ENCODE measurements at regions not wholly inside any gene's neighbourhood (a gene's known extent, or its start where the extent isn't known, plus 50 kb on each side); places are given as distances from the start of the nearest gene placed in this dataset.

DNA sequence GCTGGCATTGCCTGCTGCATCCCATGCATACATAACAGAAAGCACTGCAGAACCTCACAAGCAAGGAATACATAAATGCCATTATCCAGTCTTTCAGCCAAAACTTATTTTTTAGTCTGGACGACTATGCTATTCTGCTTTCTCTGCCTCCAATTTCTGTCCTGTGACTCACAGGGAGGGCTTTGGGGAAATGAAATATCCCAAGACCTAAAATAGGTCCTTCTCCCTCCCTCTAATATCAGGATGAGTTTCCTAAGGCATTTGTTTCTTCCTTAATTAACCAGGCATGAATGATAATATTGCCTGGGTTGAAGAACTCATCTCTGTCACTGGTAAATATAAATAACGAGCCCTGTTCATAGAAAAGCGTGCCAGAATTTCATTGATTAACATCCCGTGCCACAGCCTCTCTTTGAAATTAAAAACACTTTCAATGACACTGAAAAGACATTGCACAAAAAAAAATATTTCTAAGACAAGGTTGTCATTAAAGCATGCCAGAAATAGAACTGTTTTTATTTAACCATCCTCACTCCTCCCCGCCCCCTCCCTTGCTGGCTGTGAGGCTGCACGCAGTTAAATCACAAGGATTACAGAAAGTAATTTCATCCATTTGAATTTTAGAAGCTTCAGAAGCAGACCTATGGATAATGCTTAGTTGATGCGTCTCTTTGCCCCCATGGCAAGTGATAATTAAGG lies 103.0 kb upstream of the ANKRD1 start:
- H2BK5ac ChIP-seq (ENCODE audit: low read length) = no peak overlapping the region
- no peak overlapping the region for H3K18ac ChIP-seq (ENCODE audit: low read length)
- no CpG with 5 or more reads among the region's 7 CpGs for WGBS (ENCODE audit: extremely low coverage, insufficient coverage, low lambda C conversion rate)
- no peaks in the 10 kb centered on the region for H3K79me2 ChIP-seq (ENCODE audit: control insufficient read depth, insufficient read depth, low read length)
- H3K4me2 ChIP-seq (ENCODE audit: low read length) = no peak overlapping the region
- H3K36me3 ChIP-seq (ENCODE audit: control insufficient read depth, insufficient read depth, low read length) = no peaks in the 10 kb centered on the region
- H3K4ac ChIP-seq (ENCODE audit: low read depth, low read length) = no peak overlapping the region
- H3K4me1 ChIP-seq (ENCODE audit: control insufficient read depth, low read depth, low read length) = no peaks in the 10 kb centered on the region
- no peak overlapping the region for H4K5ac ChIP-seq (ENCODE audit: low read length)
- no peak overlapping the region for H4K8ac ChIP-seq (ENCODE audit: low read depth, low read length)
- no peak overlapping the region for H3K9ac ChIP-seq (ENCODE audit: low read length)
- no peaks in the 10 kb centered on the region for H3K27me3 ChIP-seq (ENCODE audit: insufficient read depth, low read length, poor library complexity)
- H2BK120ac ChIP-seq (ENCODE audit: low read depth, low read length) = no peak overlapping the region
- no peak for DNase-seq
- no peak overlapping the region for H2AK5ac ChIP-seq (ENCODE audit: low read length)
- H3K79me1 ChIP-seq (ENCODE audit: low read length) = no peaks in the 10 kb centered on the region
- H3K56ac ChIP-seq (ENCODE audit: low read length) = no peak overlapping the region
- H3K23ac ChIP-seq (ENCODE audit: low read length) = no peak overlapping the region
- no peak overlapping the region for H3K27ac ChIP-seq (ENCODE audit: low read depth, low read length)
- no peak overlapping the region for H3K4me3 ChIP-seq (ENCODE audit: low read length)
- H2BK15ac ChIP-seq (replicated peaks; ENCODE audit: low read depth) = no peak overlapping the region

DNA sequence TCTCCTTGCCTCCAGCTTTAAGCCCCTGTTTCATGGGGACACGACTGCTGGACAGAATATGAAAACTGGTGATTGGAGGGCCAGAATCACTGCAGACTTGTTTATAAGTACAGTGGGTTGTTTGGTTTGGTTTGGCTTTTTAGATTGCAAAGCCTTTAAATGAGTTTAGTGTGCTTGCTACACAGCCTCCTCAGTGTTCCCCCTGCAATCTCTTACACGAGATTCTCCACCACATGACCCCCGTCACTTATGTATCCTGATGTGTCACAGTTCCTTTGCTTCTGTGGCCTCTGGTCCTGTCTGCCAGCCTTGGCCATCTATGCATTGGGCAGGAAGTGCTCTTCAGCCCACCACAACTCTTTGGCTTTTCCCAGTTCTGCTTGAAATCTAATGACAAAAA lies 103.7 kb upstream of the ANKRD1 start:
- no peak overlapping the region for H3K9ac ChIP-seq (ENCODE audit: low read length)
- no peak overlapping the region for H3K18ac ChIP-seq (ENCODE audit: low read length)
- no peak overlapping the region for H4K5ac ChIP-seq (ENCODE audit: low read length)
- no peak overlapping the region for H3K23ac ChIP-seq (ENCODE audit: low read length)
- H3K79me1 ChIP-seq (ENCODE audit: low read length) = no peaks in the 10 kb centered on the region
- H4K8ac ChIP-seq (ENCODE audit: low read depth, low read length) = no peak overlapping the region
- H3K27ac ChIP-seq (ENCODE audit: low read depth, low read length) = no peak overlapping the region
- H2AK5ac ChIP-seq (ENCODE audit: low read length) = no peak overlapping the region
- no peaks in the 10 kb centered on the region for H3K27me3 ChIP-seq (ENCODE audit: insufficient read depth, low read length, poor library complexity)
- H3K4ac ChIP-seq (ENCODE audit: low read depth, low read length) = no peak overlapping the region
- no peak for DNase-seq
- H3K79me2 ChIP-seq (ENCODE audit: control insufficient read depth, insufficient read depth, low read length) = no peaks in the 10 kb centered on the region
- no peak overlapping the region for H2BK15ac ChIP-seq (replicated peaks; ENCODE audit: low read depth)
- WGBS (ENCODE audit: extremely low coverage, insufficient coverage, low lambda C conversion rate) = no CpG with 5 or more reads among the region's 3 CpGs
- H2BK120ac ChIP-seq (ENCODE audit: low read depth, low read length) = no peak overlapping the region
- H3K4me1 ChIP-seq (ENCODE audit: control insufficient read depth, low read depth, low read length) = no peaks in the 10 kb centered on the region
- no peaks in the 10 kb centered on the region for H3K36me3 ChIP-seq (ENCODE audit: control insufficient read depth, insufficient read depth, low read length)
- no peak overlapping the region for H2BK5ac ChIP-seq (ENCODE audit: low read length)
- H3K4me2 ChIP-seq (ENCODE audit: low read length) = no peak overlapping the region
- H3K56ac ChIP-seq (ENCODE audit: low read length) = no peak overlapping the region
- H3K4me3 ChIP-seq (ENCODE audit: low read length) = no peak overlapping the region

DNA sequence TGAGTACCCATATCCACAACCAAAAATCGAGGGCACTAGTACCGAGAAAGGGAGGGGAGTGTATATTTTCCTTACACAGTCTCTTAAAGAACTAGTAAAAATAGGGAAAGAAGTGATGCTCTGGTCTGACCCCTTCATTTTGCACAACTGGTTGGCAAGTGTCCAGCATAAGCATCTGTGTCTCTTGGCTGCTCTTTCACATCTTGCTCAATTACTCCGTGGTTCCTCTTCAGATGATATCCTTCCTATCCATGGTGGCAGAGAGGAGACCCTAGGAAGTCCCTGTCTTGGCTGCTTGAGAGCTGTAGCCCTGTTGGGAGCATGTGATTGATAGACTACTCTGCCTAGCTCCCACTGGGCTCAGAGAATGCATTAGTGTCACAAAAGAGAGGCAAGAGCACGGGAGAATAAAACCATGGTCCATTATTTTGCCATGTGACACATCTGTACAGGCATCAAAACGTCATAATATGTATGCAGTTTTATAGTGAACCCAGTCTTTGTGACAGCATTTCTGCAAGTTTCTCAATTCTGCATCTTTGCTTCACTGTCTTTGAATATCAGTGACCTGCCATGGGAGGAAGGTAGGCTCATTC lies 111.8 kb upstream of the ANKRD1 start:
- no peak overlapping the region for H3K4me3 ChIP-seq (ENCODE audit: low read length)
- H3K79me1 ChIP-seq (ENCODE audit: low read length) = no peaks in the 10 kb centered on the region
- no peak overlapping the region for H3K9ac ChIP-seq (ENCODE audit: low read length)
- H4K5ac ChIP-seq (ENCODE audit: low read length) = no peak overlapping the region
- no peak overlapping the region for H3K23ac ChIP-seq (ENCODE audit: low read length)
- WGBS (ENCODE audit: extremely low coverage, insufficient coverage, low lambda C conversion rate) = no CpG with 5 or more reads among the region's 5 CpGs
- no peak overlapping the region for H2AK5ac ChIP-seq (ENCODE audit: low read length)
- no peak overlapping the region for H3K4me2 ChIP-seq (ENCODE audit: low read length)
- no peak overlapping the region for H3K56ac ChIP-seq (ENCODE audit: low read length)
- H4K8ac ChIP-seq (ENCODE audit: low read depth, low read length) = no peak overlapping the region
- no peak overlapping the region for H3K4ac ChIP-seq (ENCODE audit: low read depth, low read length)
- H2BK120ac ChIP-seq (ENCODE audit: low read depth, low read length) = no peak overlapping the region
- H3K18ac ChIP-seq (ENCODE audit: low read length) = no peak overlapping the region
- no peak overlapping the region for H3K27ac ChIP-seq (ENCODE audit: low read depth, low read length)
- no peaks in the 10 kb centered on the region for H3K27me3 ChIP-seq (ENCODE audit: insufficient read depth, low read length, poor library complexity)
- H2BK15ac ChIP-seq (replicated peaks; ENCODE audit: low read depth) = no peak overlapping the region
- no peaks in the 10 kb centered on the region for H3K36me3 ChIP-seq (ENCODE audit: control insufficient read depth, insufficient read depth, low read length)
- H2BK5ac ChIP-seq (ENCODE audit: low read length) = no peak overlapping the region
- no peaks in the 10 kb centered on the region for H3K4me1 ChIP-seq (ENCODE audit: control insufficient read depth, low read depth, low read length)
- DNase-seq = no peak
- H3K79me2 ChIP-seq (ENCODE audit: control insufficient read depth, insufficient read depth, low read length) = no peaks in the 10 kb centered on the region

DNA sequence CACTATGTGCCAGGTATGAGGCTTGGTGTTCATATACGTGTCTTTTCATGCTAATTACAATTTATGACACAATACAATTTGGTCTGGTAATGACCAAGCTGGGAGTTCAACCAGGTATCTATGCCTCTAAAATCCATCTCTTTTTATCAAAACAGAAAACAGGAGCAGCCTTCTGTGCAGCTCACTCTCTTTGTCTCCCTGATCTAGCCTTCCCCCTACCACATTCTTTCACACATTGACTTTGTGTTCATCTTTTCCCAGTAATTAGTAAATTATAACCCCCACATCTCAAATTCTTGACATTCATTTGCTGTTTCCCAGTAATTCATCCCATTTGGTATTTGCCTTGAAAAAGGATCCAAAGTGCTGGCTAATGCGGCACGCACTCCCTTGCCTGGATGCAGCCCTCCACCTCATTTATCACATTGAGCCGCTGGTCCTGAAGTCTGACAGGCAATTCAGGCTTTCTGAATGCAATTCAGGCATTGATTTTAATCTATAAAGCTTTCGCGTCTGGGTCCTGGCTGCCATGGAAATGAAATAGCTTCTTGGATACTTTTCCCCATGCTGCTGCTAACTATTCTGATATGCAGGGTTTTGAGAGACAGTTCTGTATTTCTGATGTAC lies 112.5 kb upstream of the ANKRD1 start:
- H2BK5ac ChIP-seq (ENCODE audit: low read length) = no peak overlapping the region
- H3K79me2 ChIP-seq (ENCODE audit: control insufficient read depth, insufficient read depth, low read length) = no peaks in the 10 kb centered on the region
- H3K4me1 ChIP-seq (ENCODE audit: control insufficient read depth, low read depth, low read length) = no peaks in the 10 kb centered on the region
- H3K9ac ChIP-seq (ENCODE audit: low read length) = no peak overlapping the region
- H3K27me3 ChIP-seq (ENCODE audit: insufficient read depth, low read length, poor library complexity) = no peaks in the 10 kb centered on the region
- H2BK15ac ChIP-seq (replicated peaks; ENCODE audit: low read depth) = no peak overlapping the region
- H4K5ac ChIP-seq (ENCODE audit: low read length) = no peak overlapping the region
- no peak overlapping the region for H3K4me2 ChIP-seq (ENCODE audit: low read length)
- no peak overlapping the region for H3K27ac ChIP-seq (ENCODE audit: low read depth, low read length)
- no peak overlapping the region for H2BK120ac ChIP-seq (ENCODE audit: low read depth, low read length)
- no peaks in the 10 kb centered on the region for H3K36me3 ChIP-seq (ENCODE audit: control insufficient read depth, insufficient read depth, low read length)
- no peak overlapping the region for H3K4me3 ChIP-seq (ENCODE audit: low read length)
- no CpG with 5 or more reads among the region's 6 CpGs for WGBS (ENCODE audit: extremely low coverage, insufficient coverage, low lambda C conversion rate)
- H3K79me1 ChIP-seq (ENCODE audit: low read length) = no peaks in the 10 kb centered on the region
- no peak overlapping the region for H3K4ac ChIP-seq (ENCODE audit: low read depth, low read length)
- no peak overlapping the region for H2AK5ac ChIP-seq (ENCODE audit: low read length)
- no peak overlapping the region for H3K56ac ChIP-seq (ENCODE audit: low read length)
- no peak overlapping the region for H3K18ac ChIP-seq (ENCODE audit: low read length)
- DNase-seq = no peak
- H4K8ac ChIP-seq (ENCODE audit: low read depth, low read length) = no peak overlapping the region
- no peak overlapping the region for H3K23ac ChIP-seq (ENCODE audit: low read length)

DNA sequence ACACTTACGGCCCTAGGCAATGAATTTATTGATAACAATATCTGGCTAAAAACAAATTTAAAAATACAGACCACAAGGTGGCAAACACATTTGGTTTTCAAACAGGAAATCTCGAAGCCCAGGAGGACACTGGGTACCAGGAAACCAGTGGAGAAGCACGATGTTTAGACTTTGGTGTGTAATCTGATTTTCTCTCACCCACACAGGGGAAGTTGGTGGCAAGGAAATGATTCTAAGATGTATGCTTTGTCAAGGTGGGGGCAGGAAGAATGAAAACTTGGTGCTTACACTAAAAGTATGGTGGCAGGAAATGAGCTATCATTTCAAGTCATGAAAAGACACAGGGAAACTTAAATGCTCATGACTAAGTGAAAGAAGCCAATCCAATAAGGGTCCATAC lies 113.2 kb upstream of the ANKRD1 start:
- DNase-seq = no peak
- Histone ChIP-seq H2AK5ac (ENCODE audit: low read length) (no peak overlapping the region), H3K27ac (ENCODE audit: low read depth, low read length) (no peak overlapping the region), H3K27me3 (ENCODE audit: insufficient read depth, low read length, poor library complexity) (no peaks in the 10 kb centered on the region), H4K5ac (ENCODE audit: low read length) (no peak overlapping the region), H3K18ac (ENCODE audit: low read length) (no peak overlapping the region), H3K4me2 (ENCODE audit: low read length) (no peak overlapping the region), H3K9ac (ENCODE audit: low read length) (no peak overlapping the region), H3K56ac (ENCODE audit: low read length) (no peak overlapping the region), H3K4me3 (ENCODE audit: low read length) (no peak overlapping the region), H3K36me3 (ENCODE audit: control insufficient read depth, insufficient read depth, low read length) (no peaks in the 10 kb centered on the region), H4K8ac (ENCODE audit: low read depth, low read length) (no peak overlapping the region), H2BK5ac (ENCODE audit: low read length) (no peak overlapping the region), H2BK15ac (replicated peaks; ENCODE audit: low read depth) (no peak overlapping the region), H2BK120ac (ENCODE audit: low read depth, low read length) (no peak overlapping the region), H3K23ac (ENCODE audit: low read length) (no peak overlapping the region), H3K79me1 (ENCODE audit: low read length) (no peaks in the 10 kb centered on the region), H3K4ac (ENCODE audit: low read depth, low read length) (no peak overlapping the region), H3K79me2 (ENCODE audit: control insufficient read depth, insufficient read depth, low read length) (no peaks in the 10 kb centered on the region), H3K4me1 (ENCODE audit: control insufficient read depth, low read depth, low read length) (no peaks in the 10 kb centered on the region)
- WGBS (ENCODE audit: extremely low coverage, insufficient coverage, low lambda C conversion rate) = no CpG with 5 or more reads among the region's 3 CpGs

Data from mesendoderm (in vitro differentiated cells).